HCT116 (cell line): ENCODE measurements at regions not wholly inside any gene's neighbourhood (a gene's known extent, or its start where the extent isn't known, plus 50 kb on each side); places are given as distances from the start of the nearest gene placed in this dataset.

Experiments used
- ATAC-seq: fragments of 200-7000 bp; cut with Tn5 transposase; 2 replicates; pipeline ENCODE4 v1.9.1; 2020; ENCODE audit warnings: mild to moderate bottlenecking, moderate library complexity
- BruUV-seq: library from RNA; stranded (reverse); fragments of 400-500 nt; replicated peaks from 2 replicates; lab custom pipeline; 2021; lab: Mats Ljungman, UMichigan
- CTCF ChIA-PET: fragments of 300-600 bp; sonication (Branson Sonifier 250); formaldehyde crosslinking; loops from one replicate; lab custom pipeline; 2021; ENCODE audit warnings: antibody characterized with exemption; lab: Charles Lee
- POLR2A ChIA-PET: fragments of 300-600, 350-600 bp; sonication (Branson Sonifier 250); formaldehyde crosslinking; loops from one replicate; lab custom pipeline; 2021; ENCODE audit warnings: antibody characterized with exemption; lab: Charles Lee
- RAD21 ChIA-PET, 2 experiments: fragments of 300-600 bp; sonication (Branson Sonifier 250); formaldehyde crosslinking; loops; one replicate each; lab custom pipeline; 2023; ENCODE audit warnings: low total read pairs in 2 of 2; ENCODE audit not compliant: uncharacterized antibody in 2 of 2, unreplicated experiment in 2 of 2, low non-redundant PET in 1 of 2; lab: Charles Lee
- DNase-seq: peaks from one replicate; pipeline ENCODE4 v3.0.0-alpha.2; 2010; ENCODE audit warnings: low read depth, low spot score
- H2AFZ ChIP-seq: fragments of 200-600 bp; shearing (Covaris generic), sonication (generic); 2 replicates; pipeline ENCODE4 v1.6.1; 2017; ENCODE audit warnings: low read depth, mixed run types, mixed read lengths, antibody characterized with exemption, low read length; ENCODE audit not compliant: poor library complexity, severe bottlenecking
- H3K27ac ChIP-seq: 2 replicates; pipeline ENCODE4 v1.5.1; 2012; ENCODE audit warnings: low read depth, low read length
- H3K27me3 ChIP-seq: fragments of 200-600 bp; sonication (generic); 2 replicates; pipeline ENCODE4 v1.6.1; 2016; ENCODE audit warnings: mixed run types, low read length, mixed read lengths; ENCODE audit not compliant: insufficient read depth
- H3K36me3 ChIP-seq, 2 experiments: fragments of 200-500 bp in 1 of 2; fragments of 200-600 bp in 1 of 2; sonication (Bioruptor generic) in 1 of 2; sonication (generic) in 1 of 2; 2 replicates each; pipeline versions ENCODE4 v1.5.1 to v1.6.1; 2014 to 2016; ENCODE audit warnings: low read length in 2 of 2, inconsistent platforms in 1 of 2, mixed read lengths in 1 of 2, mixed run types in 1 of 2; ENCODE audit not compliant: insufficient read depth in 2 of 2, control insufficient read depth in 1 of 2
- H3K4me1 ChIP-seq, 2 experiments: fragments of 200-600 bp in 1 of 2; sonication (generic) in 1 of 2; 2 replicates each; pipeline versions ENCODE4 v1.5.1 to v1.6.1; 2012 to 2017; ENCODE audit warnings: low read length in 2 of 2, inconsistent platforms in 1 of 2, mild to moderate bottlenecking in 1 of 2, mixed read lengths in 1 of 2, mixed run types in 1 of 2, moderate library complexity in 1 of 2; ENCODE audit not compliant: insufficient read depth in 2 of 2, control insufficient read depth in 1 of 2
- H3K4me2 ChIP-seq: fragments of 200-600 bp; sonication (generic); 2 replicates; pipeline ENCODE4 v1.6.1; 2017; ENCODE audit warnings: mixed run types, low read length, mixed read lengths
- H3K4me3 ChIP-seq, 2 experiments: fragments of 200-600 bp in 1 of 2; sonication (generic) in 1 of 2; replicated peaks in 1 of 2; 2 replicates each; pipeline ENCODE4 v1.5.1; 2011 to 2016; ENCODE audit warnings: low read length in 2 of 2, control low read depth in 1 of 2, low read depth in 1 of 2, mild to moderate bottlenecking in 1 of 2, mixed read lengths in 1 of 2, mixed run types in 1 of 2
- H3K79me2 ChIP-seq: fragments of 200-600 bp; sonication (generic); 2 replicates; pipeline ENCODE4 v1.6.1; 2017; ENCODE audit warnings: mild to moderate bottlenecking, mixed run types, low read length, moderate library complexity, mixed read lengths; ENCODE audit not compliant: insufficient read depth
- H3K9ac ChIP-seq: fragments of 200-600 bp; sonication (generic); 2 replicates; pipeline ENCODE4 v1.6.1; 2016; ENCODE audit warnings: low read length, mixed read lengths
- H3K9me2 ChIP-seq: fragments of 200-600 bp; sonication (generic), shearing (Covaris generic); 2 replicates; pipeline ENCODE4 v1.6.1; 2017; ENCODE audit warnings: mixed run types, mild to moderate bottlenecking, moderate library complexity; ENCODE audit not compliant: insufficient read depth
- H3K9me3 ChIP-seq, 2 experiments: fragments of 200-500 bp in 1 of 2; fragments of 200-600 bp in 1 of 2; sonication (Bioruptor generic) in 1 of 2; sonication (generic) in 1 of 2; 2 replicates each; pipeline ENCODE4 v1.6.1; 2014 to 2017; ENCODE audit warnings: low read length in 2 of 2, mixed read lengths in 2 of 2, inconsistent platforms in 1 of 2, low read depth in 1 of 2, mild to moderate bottlenecking in 1 of 2, mixed run types in 1 of 2, moderate library complexity in 1 of 2; ENCODE audit not compliant: control insufficient read depth in 1 of 2, insufficient read depth in 1 of 2
- H4K20me1 ChIP-seq: fragments of 200-600 bp; sonication (generic), shearing (Covaris generic); 2 replicates; pipeline ENCODE4 v1.6.1; 2017; ENCODE audit warnings: mixed run types, mild to moderate bottlenecking, moderate library complexity; ENCODE audit not compliant: insufficient read depth
- ATF3 ChIP-seq: IDR thresholded peaks from 2 replicates; pipeline ENCODE4 v1.6.1; 2012
- CBX3 ChIP-seq: IDR thresholded peaks from 2 replicates; pipeline ENCODE4 v1.6.1; 2012; ENCODE audit warnings: low read depth
- ELF1 ChIP-seq: IDR thresholded peaks from 2 replicates; pipeline ENCODE4 v1.6.1; 2012; ENCODE audit warnings: low read depth, borderline replicate concordance
- EZH2 ChIP-seq: fragments of 200-600 bp; sonication (generic); IDR thresholded peaks from 2 replicates; pipeline ENCODE4 v1.6.1; 2017; ENCODE audit warnings: antibody characterized with exemption, mixed run types
- EZH2phosphoT487 ChIP-seq: fragments of 200-600 bp; IDR thresholded peaks from 2 replicates; pipeline ENCODE4 v1.6.1; 2018; ENCODE audit warnings: antibody characterized with exemption, borderline replicate concordance
- FOSL1 ChIP-seq: IDR thresholded peaks from 2 replicates; pipeline ENCODE4 v1.6.1; 2012; ENCODE audit warnings: low read depth
- MAX ChIP-seq: IDR thresholded peaks from 2 replicates; pipeline ENCODE4 v1.6.1; 2012
- POLR2A ChIP-seq: IDR thresholded peaks from 2 replicates; pipeline ENCODE4 v1.7.0; 2011; ENCODE audit warnings: borderline replicate concordance; ENCODE audit not compliant: insufficient read depth, insufficient read length; ENCODE audit errors: extremely low read depth
- SIN3A ChIP-seq: IDR thresholded peaks from 2 replicates; pipeline ENCODE4 v1.6.1; 2012; ENCODE audit warnings: low read depth
- SP1 ChIP-seq: IDR thresholded peaks from 2 replicates; pipeline ENCODE4 v1.6.1; 2012; ENCODE audit warnings: low read depth
- SRF ChIP-seq: IDR thresholded peaks from 2 replicates; pipeline ENCODE4 v1.6.1; 2012; ENCODE audit warnings: low read depth
- YY1 ChIP-seq: IDR thresholded peaks from 2 replicates; pipeline ENCODE4 v1.6.1; 2011; ENCODE audit warnings: low read length, low read depth, moderate library complexity, mild to moderate bottlenecking; ENCODE audit not compliant: insufficient replicate concordance; ENCODE audit errors: extremely low read depth
- intact Hi-C: fragments of 100-400 bp; cut with micrococcal nuclease; formaldehyde crosslinking; loops from 2 replicates; pipeline ENCODE4 v1.10.0; 2022
- TF ChIP-seq, protein P1 (sequence below): IDR thresholded peaks from 2 replicates; pipeline ENCODE4 v1.6.1; 2012; ENCODE audit warnings: low read depth
- TF ChIP-seq, protein P2 (sequence below): IDR thresholded peaks from 2 replicates; pipeline ENCODE4 v1.6.1; 2011; ENCODE audit warnings: mild to moderate bottlenecking, low read length, moderate library complexity; ENCODE audit not compliant: insufficient replicate concordance; ENCODE audit errors: extremely low read depth

GRCh38 chr18:42190643-42191042 is 235.6 kb downstream of the PIK3C3 start:
- DNase-seq: no peak
- no peak for ATAC-seq
- H3K9me3 ChIP-seq: no peaks in the 10 kb centered on the region
- no peak overlapping the region for H2AFZ ChIP-seq
- BruUV-seq: no TSS peak
- no peak for TF ChIP-seq SRF
- no peak for TF ChIP-seq SP1
- no peak for TF ChIP-seq YY1
- TF ChIP-seq, protein P1, sequence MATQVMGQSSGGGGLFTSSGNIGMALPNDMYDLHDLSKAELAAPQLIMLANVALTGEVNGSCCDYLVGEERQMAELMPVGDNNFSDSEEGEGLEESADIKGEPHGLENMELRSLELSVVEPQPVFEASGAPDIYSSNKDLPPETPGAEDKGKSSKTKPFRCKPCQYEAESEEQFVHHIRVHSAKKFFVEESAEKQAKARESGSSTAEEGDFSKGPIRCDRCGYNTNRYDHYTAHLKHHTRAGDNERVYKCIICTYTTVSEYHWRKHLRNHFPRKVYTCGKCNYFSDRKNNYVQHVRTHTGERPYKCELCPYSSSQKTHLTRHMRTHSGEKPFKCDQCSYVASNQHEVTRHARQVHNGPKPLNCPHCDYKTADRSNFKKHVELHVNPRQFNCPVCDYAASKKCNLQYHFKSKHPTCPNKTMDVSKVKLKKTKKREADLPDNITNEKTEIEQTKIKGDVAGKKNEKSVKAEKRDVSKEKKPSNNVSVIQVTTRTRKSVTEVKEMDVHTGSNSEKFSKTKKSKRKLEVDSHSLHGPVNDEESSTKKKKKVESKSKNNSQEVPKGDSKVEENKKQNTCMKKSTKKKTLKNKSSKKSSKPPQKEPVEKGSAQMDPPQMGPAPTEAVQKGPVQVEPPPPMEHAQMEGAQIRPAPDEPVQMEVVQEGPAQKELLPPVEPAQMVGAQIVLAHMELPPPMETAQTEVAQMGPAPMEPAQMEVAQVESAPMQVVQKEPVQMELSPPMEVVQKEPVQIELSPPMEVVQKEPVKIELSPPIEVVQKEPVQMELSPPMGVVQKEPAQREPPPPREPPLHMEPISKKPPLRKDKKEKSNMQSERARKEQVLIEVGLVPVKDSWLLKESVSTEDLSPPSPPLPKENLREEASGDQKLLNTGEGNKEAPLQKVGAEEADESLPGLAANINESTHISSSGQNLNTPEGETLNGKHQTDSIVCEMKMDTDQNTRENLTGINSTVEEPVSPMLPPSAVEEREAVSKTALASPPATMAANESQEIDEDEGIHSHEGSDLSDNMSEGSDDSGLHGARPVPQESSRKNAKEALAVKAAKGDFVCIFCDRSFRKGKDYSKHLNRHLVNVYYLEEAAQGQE: no peak
- no peak for TF ChIP-seq ELF1
- TF ChIP-seq, protein P2, sequence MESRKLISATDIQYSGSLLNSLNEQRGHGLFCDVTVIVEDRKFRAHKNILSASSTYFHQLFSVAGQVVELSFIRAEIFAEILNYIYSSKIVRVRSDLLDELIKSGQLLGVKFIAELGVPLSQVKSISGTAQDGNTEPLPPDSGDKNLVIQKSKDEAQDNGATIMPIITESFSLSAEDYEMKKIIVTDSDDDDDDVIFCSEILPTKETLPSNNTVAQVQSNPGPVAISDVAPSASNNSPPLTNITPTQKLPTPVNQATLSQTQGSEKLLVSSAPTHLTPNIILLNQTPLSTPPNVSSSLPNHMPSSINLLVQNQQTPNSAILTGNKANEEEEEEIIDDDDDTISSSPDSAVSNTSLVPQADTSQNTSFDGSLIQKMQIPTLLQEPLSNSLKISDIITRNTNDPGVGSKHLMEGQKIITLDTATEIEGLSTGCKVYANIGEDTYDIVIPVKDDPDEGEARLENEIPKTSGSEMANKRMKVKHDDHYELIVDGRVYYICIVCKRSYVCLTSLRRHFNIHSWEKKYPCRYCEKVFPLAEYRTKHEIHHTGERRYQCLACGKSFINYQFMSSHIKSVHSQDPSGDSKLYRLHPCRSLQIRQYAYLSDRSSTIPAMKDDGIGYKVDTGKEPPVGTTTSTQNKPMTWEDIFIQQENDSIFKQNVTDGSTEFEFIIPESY: no peak
- TF ChIP-seq FOSL1: no peak
- TF ChIP-seq POLR2A: no peak
- no peak for TF ChIP-seq CBX3
- TF ChIP-seq MAX: no peak
- no peak for TF ChIP-seq SIN3A
- no peak for TF ChIP-seq ATF3
- TF ChIP-seq EZH2phosphoT487: no peak
- no peak for TF ChIP-seq EZH2
- no peak overlapping the region for H3K27ac ChIP-seq
- no peaks in the 10 kb centered on the region for H3K79me2 ChIP-seq
- H3K36me3 ChIP-seq: no peaks in the 10 kb centered on the region
- H4K20me1 ChIP-seq: no peaks in the 10 kb centered on the region
- H3K4me1 ChIP-seq: no peaks in the 10 kb centered on the region
- H3K4me2 ChIP-seq: no peak overlapping the region
- H3K9ac ChIP-seq: no peak overlapping the region
- H3K27me3 ChIP-seq: no peaks in the 10 kb centered on the region
- POLR2A ChIA-PET: no interaction called here
- intact Hi-C loops: no loop called here
- CTCF ChIA-PET: no interaction called here
- RAD21 ChIA-PET: no interaction called here
- no peaks in the 10 kb centered on the region for H3K9me2 ChIP-seq
- H3K4me3 ChIP-seq: no peak overlapping the region
